ENCODE measurements at regions not wholly inside any gene's neighbourhood (a gene's known extent, or its start where the extent isn't known, plus 50 kb on each side); places are given as distances from the start of the nearest gene placed in this dataset.

DNA sequence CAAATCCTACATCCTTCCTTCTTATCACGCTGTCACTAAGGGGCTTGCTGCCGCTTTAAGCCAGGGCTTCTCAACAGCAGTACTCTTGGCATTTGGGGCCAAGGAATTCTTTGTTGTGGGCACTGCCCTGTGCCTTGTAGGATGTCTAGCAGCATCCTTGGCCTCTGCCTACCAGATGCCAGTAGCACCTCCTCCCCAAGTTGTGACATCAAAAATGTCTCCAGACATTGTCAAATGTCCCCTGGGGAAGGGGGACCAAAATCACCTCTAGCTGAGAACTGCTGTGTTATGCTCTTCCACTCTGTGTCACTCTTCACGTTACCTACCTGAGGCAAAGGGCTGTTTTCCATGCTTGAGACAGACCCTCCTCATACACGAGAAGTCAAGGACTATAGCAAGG is 400.3 kb upstream of the POU3F1 start:
- TF ChIP-seq CTCF (IDR thresholded peaks at IDR 0.05) (no peak), EZH2phosphoT487 (IDR thresholded peaks at IDR 0.05) (no peak), EZH2 (IDR thresholded peaks at IDR 0.05) (no peak)
